ENCODE measurements at regions not wholly inside any gene's neighbourhood (a gene's known extent, or its start where the extent isn't known, plus 50 kb on each side); places are given as distances from the start of the nearest gene placed in this dataset.

GRCh38 chr6:44624936-44625573 lies 237.5 kb downstream of the CDC5L start:
- DNase-seq (ENCODE audit: low read depth), result no peak
- in situ Hi-C loops (cut with HindIII; ENCODE audit: low pct_unique_long_range_greater_than_20kb, low sequenced_read_pairs), result no loop called here

GRCh38 chr6:44625996-44626395 lies 238.5 kb downstream of the CDC5L start:
- no peak for DNase-seq (ENCODE audit: low read depth)
- in situ Hi-C loops (cut with HindIII; ENCODE audit: low pct_unique_long_range_greater_than_20kb, low sequenced_read_pairs), result no loop called here

- in situ Hi-C loops (cut with HindIII; ENCODE audit: low pct_unique_long_range_greater_than_20kb, low sequenced_read_pairs), result no loop called here
Measured at GRCh38 chr6:44626616-44627015, 239.1 kb downstream of the CDC5L start.

GRCh38 chr6:44627091-44627882 lies 239.8 kb downstream of the CDC5L start:
- DNase-seq (ENCODE audit: low read depth), result no peak
- in situ Hi-C loops (cut with HindIII; ENCODE audit: low pct_unique_long_range_greater_than_20kb, low sequenced_read_pairs), result no loop called here

More at GRCh38 chr6:44626616-44627015, 239.1 kb downstream of the CDC5L start:
- DNase-seq (ENCODE audit: low read depth), result no peak

GRCh38 chr6:44627883-44628271 lies 240.4 kb downstream of the CDC5L start:
- DNase-seq (ENCODE audit: low read depth), result no peak
- in situ Hi-C loops (cut with HindIII; ENCODE audit: low pct_unique_long_range_greater_than_20kb, low sequenced_read_pairs), result no loop called here

GRCh38 chr6:44628347-44628746 lies 240.8 kb downstream of the CDC5L start:
- DNase-seq (ENCODE audit: low read depth), result no peak
- in situ Hi-C loops (cut with HindIII; ENCODE audit: low pct_unique_long_range_greater_than_20kb, low sequenced_read_pairs), result no loop called here

GRCh38 chr6:44629636-44630035 lies 242.1 kb downstream of the CDC5L start:
- no peak for DNase-seq (ENCODE audit: low read depth)
- in situ Hi-C loops (cut with HindIII; ENCODE audit: low pct_unique_long_range_greater_than_20kb, low sequenced_read_pairs), result no loop called here

- DNase-seq (ENCODE audit: low read depth), result peak; percentile 31
- in situ Hi-C loops (cut with HindIII; ENCODE audit: low pct_unique_long_range_greater_than_20kb, low sequenced_read_pairs), result no loop called here
Measured at GRCh38 chr6:44630125-44631028, 242.9 kb downstream of the CDC5L start.

- no peak for DNase-seq (ENCODE audit: low read depth)
- in situ Hi-C loops (cut with HindIII; ENCODE audit: low pct_unique_long_range_greater_than_20kb, low sequenced_read_pairs), result no loop called here
Measured at GRCh38 chr6:44631968-44632367, 244.5 kb downstream of the CDC5L start.

- in situ Hi-C loops (cut with HindIII; ENCODE audit: low pct_unique_long_range_greater_than_20kb, low sequenced_read_pairs), result no loop called here
- DNase-seq (ENCODE audit: low read depth), result no peak
Measured at GRCh38 chr6:44634321-44634720, 246.8 kb downstream of the CDC5L start.

- in situ Hi-C loops (cut with HindIII; ENCODE audit: low pct_unique_long_range_greater_than_20kb, low sequenced_read_pairs), result no loop called here
- DNase-seq (ENCODE audit: low read depth), result no peak
Measured at GRCh38 chr6:44635486-44635885, 248.0 kb downstream of the CDC5L start.

GRCh38 chr6:44636561-44637248 lies 249.2 kb downstream of the CDC5L start:
- no peak for DNase-seq (ENCODE audit: low read depth)
- in situ Hi-C loops (cut with HindIII; ENCODE audit: low pct_unique_long_range_greater_than_20kb, low sequenced_read_pairs), result no loop called here

- no peak for DNase-seq (ENCODE audit: low read depth)
- in situ Hi-C loops (cut with HindIII; ENCODE audit: low pct_unique_long_range_greater_than_20kb, low sequenced_read_pairs), result no loop called here
Measured at GRCh38 chr6:44641344-44642031, 254.0 kb downstream of the CDC5L start.

- no peak for DNase-seq (ENCODE audit: low read depth)
- in situ Hi-C loops (cut with HindIII; ENCODE audit: low pct_unique_long_range_greater_than_20kb, low sequenced_read_pairs), result no loop called here
Measured at GRCh38 chr6:44642349-44642748, 254.8 kb downstream of the CDC5L start.

- no peak for DNase-seq (ENCODE audit: low read depth)
- in situ Hi-C loops (cut with HindIII; ENCODE audit: low pct_unique_long_range_greater_than_20kb, low sequenced_read_pairs), result no loop called here
Measured at GRCh38 chr6:44642870-44643522, 255.5 kb downstream of the CDC5L start.

- in situ Hi-C loops (cut with HindIII; ENCODE audit: low pct_unique_long_range_greater_than_20kb, low sequenced_read_pairs), result no loop called here
- no peak for DNase-seq (ENCODE audit: low read depth)
Measured at GRCh38 chr6:44645276-44645675, 257.8 kb downstream of the CDC5L start.

GRCh38 chr6:44646355-44646754 lies 258.8 kb downstream of the CDC5L start:
- no peak for DNase-seq (ENCODE audit: low read depth)
- in situ Hi-C loops (cut with HindIII; ENCODE audit: low pct_unique_long_range_greater_than_20kb, low sequenced_read_pairs), result no loop called here

Data from Caki2 (cell line).